ENCODE measurements at regions not wholly inside any gene's neighbourhood (a gene's known extent, or its start where the extent isn't known, plus 50 kb on each side); places are given as distances from the start of the nearest gene placed in this dataset.

GRCh38 chr1:238953448-238954010, 432.8 kb upstream of the CHRM3 start:
- Histone ChIP-seq H3K9me3 (ENCODE audit: insufficient read depth, low read length) (no peaks in the 10 kb centered on the region), H3K4me3 (ENCODE audit: insufficient read depth, low read length, poor library complexity, severe bottlenecking) (no peak overlapping the region), H3K79me2 (ENCODE audit: insufficient read depth, low read length) (no peaks in the 10 kb centered on the region), H3K9ac (ENCODE audit: low read length) (no peak overlapping the region), H3K27me3 (ENCODE audit: low read length) (no peaks in the 10 kb centered on the region), H3F3A (ENCODE audit: insufficient read depth) (no peaks in the 10 kb centered on the region), H3K4me2 (ENCODE audit: low read depth, low read length, poor library complexity, severe bottlenecking) (no peak overlapping the region), H3K27ac (ENCODE audit: low read depth, low read length) (no peak overlapping the region), H3K9me2 (replicated peaks; ENCODE audit: insufficient read depth, low read length) (no peaks in the 10 kb centered on the region), H3K36me3 (ENCODE audit: low read length) (no peaks in the 10 kb centered on the region), H4K20me1 (ENCODE audit: low read depth, low read length) (no peaks in the 10 kb centered on the region), H2AFZ (ENCODE audit: low read depth, low read length, severe bottlenecking) (no peak overlapping the region)
- TF ChIP-seq CTCF (IDR thresholded peaks at IDR 0.05; ENCODE audit: insufficient read depth, low read length, poor library complexity, severe bottlenecking) (no peak), EZH2phosphoT487 (conservative IDR thresholded peaks at IDR 0.05; ENCODE audit: low read length) (no peak)

DNA sequence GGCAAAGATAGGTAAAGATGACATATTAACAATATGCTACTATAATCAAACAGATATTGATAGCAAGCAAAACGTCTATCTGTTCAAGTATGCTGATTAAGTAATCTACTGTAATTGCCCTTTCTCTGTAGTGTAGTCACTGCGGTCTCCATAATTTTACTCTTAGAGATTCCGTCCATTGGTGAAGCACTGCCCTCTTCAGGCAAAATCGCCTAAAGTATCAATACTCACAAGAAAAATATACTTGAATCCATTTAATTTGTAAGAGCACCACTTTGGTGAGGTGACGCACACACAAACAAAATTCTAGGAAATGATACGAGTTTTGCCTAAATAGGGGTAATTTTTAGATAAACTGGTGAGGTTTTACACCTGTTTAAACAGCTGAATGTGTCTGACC, 434.6 kb upstream of the CHRM3 start:
- Histone ChIP-seq H3K27ac (ENCODE audit: low read depth, low read length) (no peak overlapping the region), H3K4me3 (ENCODE audit: insufficient read depth, low read length, poor library complexity, severe bottlenecking) (no peak overlapping the region), H3K9me3 (ENCODE audit: insufficient read depth, low read length) (no peaks in the 10 kb centered on the region), H3K4me2 (ENCODE audit: low read depth, low read length, poor library complexity, severe bottlenecking) (no peak overlapping the region), H3K9ac (ENCODE audit: low read length) (no peak overlapping the region), H3K36me3 (ENCODE audit: low read length) (no peaks in the 10 kb centered on the region), H4K20me1 (ENCODE audit: low read depth, low read length) (no peaks in the 10 kb centered on the region), H3F3A (ENCODE audit: insufficient read depth) (no peaks in the 10 kb centered on the region), H3K27me3 (ENCODE audit: low read length) (no peaks in the 10 kb centered on the region), H2AFZ (ENCODE audit: low read depth, low read length, severe bottlenecking) (no peak overlapping the region), H3K9me2 (replicated peaks; ENCODE audit: insufficient read depth, low read length) (no peaks in the 10 kb centered on the region), H3K79me2 (ENCODE audit: insufficient read depth, low read length) (no peaks in the 10 kb centered on the region)
- TF ChIP-seq EZH2phosphoT487 (conservative IDR thresholded peaks at IDR 0.05; ENCODE audit: low read length) (no peak), CTCF (IDR thresholded peaks at IDR 0.05; ENCODE audit: insufficient read depth, low read length, poor library complexity, severe bottlenecking) (no peak)

DNA sequence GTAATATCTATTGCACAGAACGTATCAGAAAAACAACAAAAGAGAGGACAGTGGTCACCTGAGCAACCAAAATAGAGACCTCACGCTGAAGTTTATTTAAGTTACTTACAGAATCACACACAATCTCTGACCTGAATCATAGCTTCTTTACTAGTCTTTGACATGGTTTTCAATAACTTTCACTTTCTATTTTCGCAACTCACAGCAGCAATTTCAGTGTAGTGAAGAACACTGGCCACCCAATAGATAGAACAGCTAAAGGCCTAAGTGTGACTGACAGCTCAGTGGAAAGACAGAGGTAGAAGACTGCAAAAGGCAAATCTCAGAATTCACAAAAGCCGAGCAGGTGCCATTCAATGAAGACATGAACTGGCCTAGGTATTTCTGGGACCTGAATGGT, 435.6 kb upstream of the CHRM3 start:
- no peaks in the 10 kb centered on the region for H3K9me2 ChIP-seq (replicated peaks; ENCODE audit: insufficient read depth, low read length)
- no peaks in the 10 kb centered on the region for H3K79me2 ChIP-seq (ENCODE audit: insufficient read depth, low read length)
- no peaks in the 10 kb centered on the region for H3F3A ChIP-seq (ENCODE audit: insufficient read depth)
- no peaks in the 10 kb centered on the region for H3K36me3 ChIP-seq (ENCODE audit: low read length)
- no peak overlapping the region for H3K9ac ChIP-seq (ENCODE audit: low read length)
- H3K27ac ChIP-seq (ENCODE audit: low read depth, low read length), result no peak overlapping the region
- H3K27me3 ChIP-seq (ENCODE audit: low read length), result no peaks in the 10 kb centered on the region
- no peaks in the 10 kb centered on the region for H4K20me1 ChIP-seq (ENCODE audit: low read depth, low read length)
- H3K9me3 ChIP-seq (ENCODE audit: insufficient read depth, low read length), result no peaks in the 10 kb centered on the region
- TF ChIP-seq EZH2phosphoT487 (conservative IDR thresholded peaks at IDR 0.05; ENCODE audit: low read length) (no peak), CTCF (IDR thresholded peaks at IDR 0.05; ENCODE audit: insufficient read depth, low read length, poor library complexity, severe bottlenecking) (no peak)
- no peak overlapping the region for H3K4me3 ChIP-seq (ENCODE audit: insufficient read depth, low read length, poor library complexity, severe bottlenecking)
- H2AFZ ChIP-seq (ENCODE audit: low read depth, low read length, severe bottlenecking), result no peak overlapping the region
- H3K4me2 ChIP-seq (ENCODE audit: low read depth, low read length, poor library complexity, severe bottlenecking), result no peak overlapping the region
